ENCODE measurements at regions not wholly inside any gene's neighbourhood (a gene's known extent, or its start where the extent isn't known, plus 50 kb on each side); places are given as distances from the start of the nearest gene placed in this dataset.

GRCh38 chr2:96438589-96438988 is 66.6 kb downstream of the NEURL3 start:
- no peak for TF ChIP-seq CTCF (IDR thresholded peaks at IDR 0.05; ENCODE audit: low read depth, low read length)
- in situ Hi-C loops (cut with HindIII; ENCODE audit: low sequenced_read_pairs): no loop called here
- DNase-seq (ENCODE audit: low read depth, low spot score): no peak
- no peak overlapping the region for H3K4me3 ChIP-seq (ENCODE audit: low read depth, low read length)

- DNase-seq (ENCODE audit: low read depth, low spot score): no peak
- H3K4me3 ChIP-seq (ENCODE audit: low read depth, low read length): no peak overlapping the region
- TF ChIP-seq CTCF (IDR thresholded peaks at IDR 0.05; ENCODE audit: low read depth, low read length): no peak
- in situ Hi-C loops (cut with HindIII; ENCODE audit: low sequenced_read_pairs): no loop called here
Measured at GRCh38 chr2:96437512-96437911, 67.6 kb downstream of the NEURL3 start.

GRCh38 chr2:96436961-96437360 is 68.2 kb downstream of the NEURL3 start:
- no peak overlapping the region for H3K4me3 ChIP-seq (ENCODE audit: low read depth, low read length)
- no peak for DNase-seq (ENCODE audit: low read depth, low spot score)
- in situ Hi-C loops (cut with HindIII; ENCODE audit: low sequenced_read_pairs): no loop called here
- TF ChIP-seq CTCF (IDR thresholded peaks at IDR 0.05; ENCODE audit: low read depth, low read length): no peak

GRCh38 chr2:96436416-96436815 is 68.7 kb downstream of the NEURL3 start:
- in situ Hi-C loops (cut with HindIII; ENCODE audit: low sequenced_read_pairs): no loop called here
- TF ChIP-seq CTCF (IDR thresholded peaks at IDR 0.05; ENCODE audit: low read depth, low read length): no peak
- H3K4me3 ChIP-seq (ENCODE audit: low read depth, low read length): no peak overlapping the region
- no peak for DNase-seq (ENCODE audit: low read depth, low spot score)

- no peak for DNase-seq (ENCODE audit: low read depth, low spot score)
- in situ Hi-C loops (cut with HindIII; ENCODE audit: low sequenced_read_pairs): no loop called here
- H3K4me3 ChIP-seq (ENCODE audit: low read depth, low read length): no peak overlapping the region
- no peak for TF ChIP-seq CTCF (IDR thresholded peaks at IDR 0.05; ENCODE audit: low read depth, low read length)
Measured at GRCh38 chr2:96431319-96431718, 73.8 kb downstream of the NEURL3 start.

- no peak for TF ChIP-seq CTCF (IDR thresholded peaks at IDR 0.05; ENCODE audit: low read depth, low read length)
- no peak overlapping the region for H3K4me3 ChIP-seq (ENCODE audit: low read depth, low read length)
- DNase-seq (ENCODE audit: low read depth, low spot score): no peak
- in situ Hi-C loops (cut with HindIII; ENCODE audit: low sequenced_read_pairs): no loop called here
Measured at GRCh38 chr2:96430394-96430988, 74.7 kb downstream of the NEURL3 start.

GRCh38 chr2:96427917-96428316 is 77.2 kb downstream of the NEURL3 start:
- H3K4me3 ChIP-seq (ENCODE audit: low read depth, low read length): no peak overlapping the region
- no peak for TF ChIP-seq CTCF (IDR thresholded peaks at IDR 0.05; ENCODE audit: low read depth, low read length)
- peak; percentile 48 for DNase-seq (ENCODE audit: low read depth, low spot score)
- in situ Hi-C loops (cut with HindIII; ENCODE audit: low sequenced_read_pairs): no loop called here
